GM10266 (cell line): ENCODE measurements at regions not wholly inside any gene's neighbourhood (a gene's known extent, or its start where the extent isn't known, plus 50 kb on each side); places are given as distances from the start of the nearest gene placed in this dataset.

Source experiments
- DNase-seq: peaks from one replicate; pipeline ENCODE4 v3.0.0; 2012; ENCODE audit errors: extremely low spot score
- TF ChIP-seq, protein P1 (sequence below): IDR thresholded peaks from 2 replicates; pipeline ENCODE4 v1.5.1; 2012; ENCODE audit warnings: mild to moderate bottlenecking, low read depth; ENCODE audit not compliant: control insufficient read depth, insufficient read depth; ENCODE audit errors: missing control alignments

DNA sequence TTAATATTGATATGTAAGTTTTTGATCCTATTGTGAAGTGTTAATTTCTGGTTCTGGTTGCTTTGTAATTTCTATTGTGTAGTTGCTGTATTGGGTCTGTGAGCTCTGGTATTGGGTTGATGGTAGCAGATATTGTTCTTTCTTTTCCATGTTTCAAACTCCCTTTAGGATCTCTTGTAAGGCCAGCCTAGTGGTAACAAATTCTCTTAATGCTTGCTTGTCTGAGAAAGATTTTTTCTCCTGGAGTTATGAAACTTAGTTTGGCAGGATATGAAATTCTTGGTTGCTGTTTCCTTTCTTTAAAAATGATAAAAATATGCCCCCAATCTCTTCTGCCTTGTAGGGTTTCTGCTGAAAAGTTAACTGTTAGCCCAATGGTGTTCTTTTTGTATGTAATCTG, 268.6 kb upstream of the PLSCR5 start:
- TF ChIP-seq, protein P1, sequence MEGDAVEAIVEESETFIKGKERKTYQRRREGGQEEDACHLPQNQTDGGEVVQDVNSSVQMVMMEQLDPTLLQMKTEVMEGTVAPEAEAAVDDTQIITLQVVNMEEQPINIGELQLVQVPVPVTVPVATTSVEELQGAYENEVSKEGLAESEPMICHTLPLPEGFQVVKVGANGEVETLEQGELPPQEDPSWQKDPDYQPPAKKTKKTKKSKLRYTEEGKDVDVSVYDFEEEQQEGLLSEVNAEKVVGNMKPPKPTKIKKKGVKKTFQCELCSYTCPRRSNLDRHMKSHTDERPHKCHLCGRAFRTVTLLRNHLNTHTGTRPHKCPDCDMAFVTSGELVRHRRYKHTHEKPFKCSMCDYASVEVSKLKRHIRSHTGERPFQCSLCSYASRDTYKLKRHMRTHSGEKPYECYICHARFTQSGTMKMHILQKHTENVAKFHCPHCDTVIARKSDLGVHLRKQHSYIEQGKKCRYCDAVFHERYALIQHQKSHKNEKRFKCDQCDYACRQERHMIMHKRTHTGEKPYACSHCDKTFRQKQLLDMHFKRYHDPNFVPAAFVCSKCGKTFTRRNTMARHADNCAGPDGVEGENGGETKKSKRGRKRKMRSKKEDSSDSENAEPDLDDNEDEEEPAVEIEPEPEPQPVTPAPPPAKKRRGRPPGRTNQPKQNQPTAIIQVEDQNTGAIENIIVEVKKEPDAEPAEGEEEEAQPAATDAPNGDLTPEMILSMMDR, result no peak
- no peak for DNase-seq

DNA sequence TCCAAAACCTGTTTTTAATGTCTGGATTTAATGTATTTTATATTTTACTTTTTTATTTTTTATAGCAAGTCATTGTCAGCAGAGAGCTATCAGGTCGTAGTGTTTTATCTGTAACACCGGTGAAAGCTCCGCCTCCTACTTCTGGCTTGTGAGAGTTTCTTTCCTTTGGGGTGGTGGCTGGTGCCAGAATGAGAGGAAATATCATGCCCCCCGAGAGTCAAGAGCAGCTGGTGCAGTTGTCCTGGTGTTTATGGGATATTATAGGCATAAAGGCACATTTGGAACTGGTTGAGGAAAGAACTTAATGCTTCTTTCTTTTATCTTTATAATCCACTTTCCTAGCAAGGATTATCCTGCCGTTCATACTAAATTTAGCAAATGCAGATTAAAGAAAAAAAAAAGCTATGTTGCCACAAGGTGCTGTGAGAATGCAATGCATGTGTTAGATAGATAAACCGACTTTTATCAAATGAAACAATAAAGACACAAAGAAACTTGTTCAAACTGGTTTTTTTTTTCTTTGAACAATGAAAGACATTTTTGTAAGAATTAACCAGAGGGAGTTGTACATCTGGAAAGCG, 260.1 kb upstream of the PLSCR5 start:
- TF ChIP-seq, protein P1, result no peak
- DNase-seq, result no peak

DNA sequence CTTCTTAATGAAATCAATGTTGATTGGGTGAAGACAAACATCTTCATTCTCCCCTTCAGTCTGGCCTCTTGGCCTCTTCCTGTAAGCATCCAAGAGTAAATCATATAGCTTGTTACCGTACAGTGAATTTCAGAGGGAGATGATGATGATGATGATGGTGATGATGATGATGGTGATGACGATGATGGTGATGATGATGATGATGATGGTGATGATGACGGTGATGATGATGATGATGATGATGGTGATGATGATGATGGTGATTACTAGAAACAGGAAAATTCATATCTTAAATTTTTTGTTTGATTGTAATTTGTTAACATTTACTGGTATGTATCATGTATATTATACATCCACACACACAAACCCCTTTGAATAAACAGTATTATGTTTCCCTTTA, 256.1 kb upstream of the PLSCR5 start:
- no peak for DNase-seq
- TF ChIP-seq, protein P1, result no peak

DNA sequence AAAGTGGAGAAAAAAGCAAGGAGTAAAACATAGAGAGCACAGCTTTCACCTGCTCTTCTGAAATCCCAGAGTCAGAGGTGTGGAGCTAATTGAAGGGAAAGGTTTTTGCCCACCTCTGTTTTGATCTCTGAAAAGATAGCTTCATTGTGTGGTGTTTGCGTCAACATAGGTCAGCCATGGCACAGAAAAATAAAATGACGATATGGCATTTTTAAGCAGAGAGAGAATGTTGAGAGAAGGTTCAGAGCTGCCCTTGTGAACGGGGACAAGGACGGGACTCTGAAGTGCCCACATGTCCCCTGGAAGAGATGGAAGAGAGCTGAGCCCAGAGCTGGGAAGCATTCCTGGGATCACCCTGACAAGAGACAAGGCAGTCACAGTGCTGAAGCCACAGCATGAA, 249.4 kb upstream of the PLSCR5 start:
- no peak for DNase-seq
- TF ChIP-seq, protein P1, result no peak

DNA sequence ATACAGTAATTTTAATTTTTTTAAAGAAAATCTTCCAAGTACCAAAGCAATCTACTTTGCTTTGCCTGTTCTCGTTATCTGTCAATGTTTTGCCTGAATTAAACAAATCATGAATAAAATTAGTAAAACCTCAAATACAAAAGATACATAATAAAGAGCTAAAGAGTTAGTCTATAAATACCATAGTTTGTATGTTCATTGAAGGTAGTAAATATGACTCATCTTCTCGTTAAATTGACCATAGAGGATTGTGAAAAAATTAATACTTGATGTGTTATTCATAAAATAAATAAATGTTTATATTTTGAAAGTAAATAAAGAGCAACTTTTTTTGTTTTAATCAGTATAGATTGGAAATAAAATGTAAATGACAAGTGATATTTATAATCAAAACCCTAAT, 246.5 kb upstream of the PLSCR5 start:
- TF ChIP-seq, protein P1, result no peak
- no peak for DNase-seq

DNA sequence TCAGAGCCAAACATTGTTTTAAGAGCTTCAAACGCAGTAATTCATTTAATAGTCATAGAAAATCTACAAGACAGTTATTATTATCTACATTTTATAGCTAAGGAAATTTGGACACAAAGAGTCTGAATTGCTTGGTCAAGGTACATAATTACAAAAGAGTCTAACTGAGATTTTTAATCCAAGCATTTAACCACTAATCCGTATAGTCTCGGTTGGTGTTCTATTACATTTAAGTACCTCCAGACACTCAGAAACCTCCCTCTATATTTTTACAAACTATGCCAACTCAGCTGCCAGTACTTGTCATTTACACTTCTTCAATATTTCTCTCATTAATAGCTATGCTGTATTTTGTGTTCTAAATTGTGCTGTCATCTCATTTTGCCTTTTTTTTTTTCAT, 240.2 kb upstream of the PLSCR5 start:
- TF ChIP-seq, protein P1, result no peak
- DNase-seq, result no peak

DNA sequence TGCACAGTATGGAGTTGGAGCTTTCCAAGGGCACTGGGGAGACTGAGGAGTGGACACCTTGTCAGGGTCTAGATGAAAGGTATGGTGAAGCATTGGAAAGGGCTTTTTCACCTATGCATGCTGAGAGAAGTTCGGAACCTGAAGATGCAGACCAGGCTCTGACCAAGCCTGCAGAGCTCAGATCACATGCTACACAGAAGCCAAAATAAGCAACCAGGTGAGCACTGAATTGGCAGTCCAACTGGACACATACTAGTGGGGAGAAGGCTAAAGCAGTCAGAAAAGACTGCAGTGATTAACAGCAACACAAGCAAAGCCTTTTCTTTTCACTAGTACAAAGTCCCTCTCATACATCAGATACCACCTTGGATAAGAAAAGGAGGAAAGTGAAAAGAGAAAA, 238.3 kb upstream of the PLSCR5 start:
- no peak for DNase-seq
- TF ChIP-seq, protein P1, result no peak
